Kasumi-1 (cell line): ENCODE measurements at regions not wholly inside any gene's neighbourhood (a gene's known extent, or its start where the extent isn't known, plus 50 kb on each side); places are given as distances from the start of the nearest gene placed in this dataset.

ENCODE experiments used
- DNase-seq, 2 experiments: peaks; one replicate each; lab custom pipeline; 2025; lab: John Stamatoyannopoulos, UW

- peak; percentile 53 to 57 for DNase-seq
Measured at GRCh38 chr6:26286168-26286877, 78.7 kb upstream of the BTN3A2 start.

GRCh38 chr6:26288155-26288554, 76.8 kb upstream of the BTN3A2 start:
- no peak for DNase-seq

DNA sequence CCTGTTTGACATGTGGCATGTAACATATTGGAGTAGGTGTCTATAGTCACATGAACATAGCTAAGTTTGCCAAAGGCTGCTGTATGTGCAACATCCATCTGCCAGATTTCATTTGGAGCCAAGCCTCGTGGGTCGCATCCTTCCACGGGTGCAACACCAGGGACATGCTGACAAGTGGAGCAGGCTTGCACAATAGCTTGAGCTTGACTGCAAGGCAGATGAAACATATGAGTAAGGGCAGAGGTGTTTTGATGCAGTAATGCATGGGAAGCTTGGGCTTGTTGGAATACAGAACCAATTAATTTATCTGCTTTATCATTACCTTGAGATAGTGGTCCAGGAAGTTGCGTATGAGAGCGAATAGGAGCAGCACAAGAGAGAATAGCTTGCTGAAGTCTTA, 74.1 kb upstream of the BTN3A2 start:
- DNase-seq: no peak

DNA sequence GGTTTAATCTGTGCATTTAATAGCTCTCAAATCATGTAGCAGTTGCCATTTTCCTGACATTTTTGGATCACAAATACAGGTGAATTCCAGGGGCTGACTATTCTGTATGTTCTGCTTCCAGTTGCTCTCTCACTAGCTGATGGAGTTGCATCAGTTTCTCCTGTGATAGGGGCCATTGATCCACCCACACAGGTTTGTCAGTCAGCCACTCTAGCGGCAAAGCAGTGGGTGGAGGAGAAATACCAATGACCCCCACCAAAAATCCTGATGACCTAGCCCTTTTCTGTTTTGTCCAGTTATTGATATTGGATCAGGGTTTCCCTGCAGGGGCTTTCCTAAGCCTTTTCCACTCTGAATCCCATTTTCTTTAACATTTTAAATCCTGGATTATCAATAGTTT, 72.3 kb upstream of the BTN3A2 start:
- no peak for DNase-seq

DNA sequence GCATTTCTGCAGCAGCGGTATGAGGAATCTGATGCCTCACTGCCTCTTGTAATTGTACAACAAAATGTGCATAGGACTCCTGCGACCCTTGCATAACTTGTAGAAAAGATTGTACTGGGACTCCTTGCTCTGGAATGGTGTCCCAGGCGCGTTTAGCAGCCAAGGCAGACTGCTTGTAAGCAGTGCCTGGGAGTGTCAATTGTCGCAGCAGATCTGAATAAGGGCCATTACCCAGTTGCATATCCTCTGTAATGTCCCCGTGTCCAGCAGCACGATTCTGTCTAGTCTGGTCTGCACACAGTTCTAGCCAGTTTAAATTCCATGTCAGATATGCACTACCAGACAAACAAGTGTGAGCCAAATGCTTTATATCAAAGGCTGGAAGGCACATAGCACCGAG, 70.7 kb upstream of the BTN3A2 start:
- DNase-seq: no peak

- DNase-seq: peak; percentile 29 to 33
Measured at GRCh38 chr6:26295691-26296555, 69.1 kb upstream of the BTN3A2 start.

DNA sequence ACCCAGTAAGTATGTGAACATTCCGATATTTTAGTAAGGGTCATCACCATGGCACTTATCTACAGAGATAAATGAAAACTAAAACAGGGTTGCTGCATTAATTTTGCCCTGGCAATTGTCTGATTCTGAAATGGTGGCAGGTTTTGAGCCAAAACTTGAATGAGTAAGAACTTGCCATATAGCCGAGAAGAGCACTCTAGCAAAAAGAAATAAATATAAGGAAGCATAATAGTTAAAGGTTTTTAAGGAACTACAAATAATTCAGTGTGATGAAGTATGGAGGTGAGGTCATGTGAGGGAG, 68.5 kb upstream of the BTN3A2 start:
- DNase-seq: peak in 1 of 2 experiments; percentile 7

DNA sequence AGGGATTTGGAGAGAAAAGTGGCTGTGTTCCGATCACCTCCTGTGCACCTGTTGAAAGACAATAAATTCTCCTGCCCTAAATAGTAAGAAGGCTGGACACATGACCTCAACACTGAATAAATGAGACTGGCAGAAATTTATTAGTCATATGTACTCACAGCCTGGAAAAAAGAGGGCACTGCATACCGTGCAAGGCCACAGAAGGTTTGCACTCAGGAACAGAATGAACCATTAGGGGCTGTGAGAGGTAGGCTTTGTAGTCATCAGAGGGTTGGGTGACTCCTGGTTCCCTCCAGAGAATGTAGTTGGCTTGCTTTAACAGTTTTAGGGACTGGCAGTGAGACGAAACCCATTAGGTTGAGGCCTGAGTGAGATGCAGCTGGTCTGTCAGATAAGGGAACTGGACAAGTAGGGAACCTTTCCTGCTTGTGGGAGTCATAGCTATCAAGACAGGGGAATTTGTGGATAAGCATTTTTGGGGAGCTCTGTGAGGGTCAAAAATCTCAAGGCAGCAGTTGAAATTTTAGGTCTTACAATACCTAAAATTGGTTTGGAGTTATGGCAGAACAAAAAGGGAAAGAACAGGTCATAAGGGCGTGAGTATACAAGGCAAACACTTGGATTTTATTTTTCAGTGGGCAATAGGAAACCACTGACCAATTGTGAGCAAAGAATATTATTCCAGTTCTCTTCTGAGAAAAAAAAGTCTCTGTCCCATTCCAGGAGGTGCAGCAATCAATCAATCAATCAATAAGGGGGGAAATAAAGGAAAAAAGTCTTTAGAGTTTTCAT, 67.9 kb upstream of the BTN3A2 start:
- DNase-seq: no peak

DNA sequence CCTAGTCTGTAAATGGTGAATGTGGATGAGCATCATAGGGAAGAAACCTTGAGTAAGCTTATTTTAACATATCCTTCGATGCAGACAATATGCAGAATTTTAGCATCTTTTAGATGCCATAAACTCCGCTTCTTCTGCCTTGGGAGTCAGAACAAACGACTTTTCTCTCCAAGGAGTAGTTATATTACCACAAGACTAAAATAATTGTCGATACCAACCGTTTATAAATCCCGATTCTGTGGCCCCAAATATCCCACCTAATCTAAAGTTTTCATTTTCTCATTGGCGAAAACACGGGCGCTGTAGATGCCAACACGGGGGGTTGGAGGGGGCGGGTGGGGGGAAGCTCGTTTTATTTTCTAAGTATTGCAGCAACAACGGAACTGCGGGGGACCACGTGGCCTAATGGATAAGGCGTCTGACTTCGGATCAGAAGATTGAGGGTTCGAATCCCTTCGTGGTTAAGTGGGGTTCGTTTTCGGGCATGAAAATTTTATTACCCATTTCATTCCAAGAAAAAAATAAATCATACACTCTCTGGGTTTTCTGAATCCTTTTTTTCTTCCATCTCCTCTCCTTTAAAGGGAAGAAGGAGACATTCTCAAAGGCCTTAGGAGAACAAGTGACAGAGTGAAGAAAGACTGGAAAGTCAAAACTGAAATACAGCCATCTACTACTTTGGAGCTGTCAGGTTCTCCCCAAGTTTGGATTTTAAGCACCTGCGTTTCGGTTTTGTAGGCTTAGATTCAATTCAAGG, 65.5 kb upstream of the BTN3A2 start:
- no peak for DNase-seq

DNA sequence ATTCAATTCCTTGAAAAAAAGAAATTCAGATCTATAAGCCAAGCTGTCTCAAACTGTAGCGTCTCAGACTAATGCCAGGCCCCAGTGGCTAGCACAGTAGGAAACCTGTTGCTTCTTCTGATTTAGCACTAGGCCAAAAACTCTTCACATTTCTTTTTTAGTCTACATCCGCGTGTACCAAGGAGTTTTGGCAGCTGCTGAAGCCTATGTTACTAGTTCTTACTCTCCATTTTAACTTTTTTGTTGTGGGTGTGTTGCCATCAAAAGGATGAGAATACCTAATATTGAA, 65.0 kb upstream of the BTN3A2 start:
- DNase-seq: no peak

- no peak for DNase-seq
Measured at GRCh38 chr6:26300359-26300758, 64.6 kb upstream of the BTN3A2 start.

- no peak for DNase-seq
Measured at GRCh38 chr6:26300828-26301227, 64.2 kb upstream of the BTN3A2 start.

GRCh38 chr6:26301638-26302037, 63.4 kb upstream of the BTN3A2 start:
- DNase-seq: no peak

DNA sequence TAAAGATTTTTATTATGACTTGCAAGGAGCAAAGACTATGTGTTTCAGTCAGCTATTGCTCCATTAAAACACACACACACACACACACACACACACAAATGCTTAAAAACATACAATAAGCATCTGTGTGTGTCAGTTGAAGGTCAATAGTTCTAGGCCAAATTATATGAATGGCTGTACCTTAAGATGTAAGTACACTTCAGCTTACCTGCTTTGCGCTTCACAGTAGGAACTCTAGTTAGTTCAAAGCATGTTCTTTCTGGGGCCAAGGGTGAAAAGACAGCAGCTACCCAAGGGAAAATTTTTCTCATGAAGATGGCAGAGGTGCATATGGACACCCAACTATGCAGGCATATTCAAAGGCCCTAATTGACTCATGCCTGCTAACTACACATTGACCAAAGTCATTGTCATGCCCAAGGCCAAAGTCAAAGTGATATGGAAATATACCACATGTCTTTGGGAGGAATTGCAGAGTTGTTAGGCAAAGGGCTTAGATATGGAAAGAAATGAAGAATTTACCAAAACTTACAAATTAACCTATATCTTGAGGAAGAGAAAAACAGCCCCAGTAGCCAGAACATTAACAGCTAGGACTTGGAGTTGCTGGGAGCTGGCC, 61.9 kb upstream of the BTN3A2 start:
- DNase-seq: no peak

DNA sequence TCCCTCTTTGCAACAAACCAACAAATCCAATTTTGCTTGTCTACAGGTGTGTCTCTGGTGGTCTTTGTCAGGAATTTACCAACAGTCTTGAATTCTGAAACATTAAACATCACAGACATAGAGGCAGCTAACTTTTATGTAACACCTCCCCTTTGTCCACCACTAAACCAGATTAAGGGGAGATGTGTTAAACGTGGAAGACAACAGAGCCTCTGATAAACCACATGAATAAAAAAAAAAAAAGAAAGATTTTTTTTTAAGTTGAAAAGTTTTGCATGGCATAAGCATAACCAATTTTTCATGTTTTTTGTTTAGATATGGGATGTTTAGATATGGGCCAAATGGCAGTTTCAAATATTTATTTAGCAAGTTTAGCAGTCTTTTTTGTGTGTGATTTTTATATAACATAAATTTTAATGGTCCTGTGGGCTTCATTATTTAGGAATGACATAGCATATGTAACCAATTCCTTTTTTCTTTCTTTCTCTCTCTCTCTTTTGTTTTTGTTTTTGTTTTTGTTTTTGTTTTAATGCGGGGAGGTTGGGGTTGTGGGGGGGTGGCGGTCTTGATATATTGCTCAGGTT, 60.7 kb upstream of the BTN3A2 start:
- DNase-seq: no peak

- DNase-seq: peak; percentile 70 to 78
Measured at GRCh38 chr6:26304797-26305640, 60.0 kb upstream of the BTN3A2 start.

- peak in 1 of 2 experiments; percentile 28 for DNase-seq
Measured at GRCh38 chr6:26305641-26305969, 59.4 kb upstream of the BTN3A2 start.

DNA sequence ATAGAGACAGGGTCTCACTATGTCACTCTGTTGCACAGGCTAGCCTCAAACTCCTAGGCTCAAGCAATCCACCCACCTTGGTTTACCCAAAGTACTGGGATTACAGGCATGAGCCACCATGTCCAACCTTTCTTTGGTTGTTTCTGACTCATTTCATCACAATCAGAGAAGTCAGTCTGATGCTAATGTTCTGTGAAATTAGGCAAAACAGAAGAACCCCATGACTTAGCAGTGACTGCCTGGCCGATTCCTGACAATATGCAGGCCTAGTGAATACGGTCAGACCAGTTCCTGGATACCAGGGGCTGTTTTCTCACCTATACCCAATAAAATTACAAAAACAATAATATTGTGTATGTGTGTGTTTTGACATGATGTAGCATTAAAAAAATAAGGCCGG, 58.8 kb upstream of the BTN3A2 start:
- DNase-seq: no peak

DNA sequence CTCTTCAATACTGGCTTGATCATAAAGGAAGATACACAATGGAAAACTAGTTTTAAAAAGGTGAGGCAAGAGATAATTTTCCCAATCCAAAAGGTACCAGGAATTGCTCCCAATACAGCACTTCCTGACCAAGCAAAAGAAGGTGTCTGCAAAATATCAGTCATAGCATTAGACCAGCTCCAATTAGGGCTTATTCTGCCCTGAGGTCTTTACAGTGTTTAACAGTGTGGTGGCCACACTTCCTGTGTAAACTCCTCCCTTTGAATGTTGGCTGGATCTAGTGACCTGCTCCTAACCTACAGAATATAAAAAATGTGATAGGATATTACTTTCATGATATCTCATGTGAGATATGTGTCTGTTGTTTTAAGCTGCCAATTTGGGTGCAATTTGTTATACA, 57.1 kb upstream of the BTN3A2 start:
- no peak for DNase-seq

GRCh38 chr6:26309731-26310142, 55.3 kb upstream of the BTN3A2 start:
- DNase-seq: no peak

DNA sequence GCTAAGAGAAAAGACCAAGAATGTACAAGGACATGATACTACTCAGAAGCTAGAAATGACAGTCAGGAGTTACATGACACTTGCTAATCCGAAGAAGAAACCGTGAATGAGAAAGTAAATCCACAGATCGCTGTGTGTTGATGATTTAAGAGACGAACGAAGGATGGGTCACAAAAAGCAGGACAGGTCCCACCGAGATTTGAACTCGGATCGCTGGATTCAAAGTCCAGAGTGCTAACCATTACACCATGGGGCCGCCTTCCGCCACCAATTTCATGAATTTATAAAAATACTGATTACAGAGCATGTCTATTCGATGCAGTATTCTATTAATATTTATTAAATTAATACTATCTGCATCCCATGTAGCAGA, 54.0 kb upstream of the BTN3A2 start:
- DNase-seq: peak; percentile 45 to 55
